Suppressor macrophage (primary cell): ENCODE measurements at regions not wholly inside any gene's neighbourhood (a gene's known extent, or its start where the extent isn't known, plus 50 kb on each side); places are given as distances from the start of the nearest gene placed in this dataset.

Experiments
- DNase-seq, 4 experiments: peaks; one replicate each; pipeline ENCODE4 v3.0.0-alpha.2; 2020 to 2022

DNA sequence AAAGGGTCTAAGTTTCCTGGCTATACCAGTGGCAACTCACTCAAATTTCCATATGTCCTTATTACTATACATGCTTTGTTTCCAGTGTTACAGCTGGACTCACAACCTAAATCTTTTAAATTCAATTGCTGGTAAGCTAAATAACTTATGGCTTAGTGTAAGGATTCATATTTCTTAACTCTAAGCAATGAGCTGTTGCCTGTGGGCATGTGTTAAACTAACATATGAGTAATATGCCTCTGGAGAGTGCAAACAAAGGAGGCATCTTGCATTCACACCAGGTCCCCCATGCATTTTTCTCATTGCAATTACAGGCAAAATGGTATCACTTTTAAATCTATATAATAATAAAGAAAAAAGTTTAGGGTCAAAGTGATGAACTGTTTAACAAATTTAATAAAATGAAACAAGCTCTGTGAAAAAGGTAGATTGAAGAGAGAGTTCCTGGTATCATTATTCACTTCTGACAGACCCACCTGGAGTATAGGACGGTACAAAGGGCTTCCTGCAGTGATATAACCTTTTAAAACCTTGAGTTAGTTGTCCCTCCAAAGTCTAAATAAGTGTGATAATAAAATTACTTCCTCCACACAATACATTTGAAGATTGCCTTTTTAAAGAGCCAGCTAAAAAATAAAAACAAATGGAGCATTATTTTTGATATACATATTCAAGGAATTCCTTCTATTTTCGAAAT lies 57.6 kb upstream of the HMGCLL1 start:
- no peak for DNase-seq

DNA sequence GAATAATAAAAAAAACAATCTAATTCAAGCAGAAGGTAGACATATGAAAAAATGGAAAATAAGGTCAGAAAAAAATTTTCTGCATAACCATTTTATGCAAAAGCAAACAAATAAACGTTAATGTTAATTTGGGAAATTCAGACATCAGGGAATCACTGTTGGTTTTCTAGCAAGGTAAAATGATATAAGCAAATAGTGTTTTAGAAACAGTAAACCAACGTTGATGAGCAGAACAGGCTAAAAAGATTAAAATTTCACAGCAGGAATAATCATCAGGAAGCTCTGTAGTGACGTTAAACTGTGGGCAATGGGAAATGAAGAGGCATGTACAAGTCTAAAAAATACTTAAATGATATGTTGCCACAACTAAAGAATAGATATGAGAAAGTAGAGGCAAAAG lies 54.5 kb upstream of the HMGCLL1 start:
- no peak for DNase-seq

DNA sequence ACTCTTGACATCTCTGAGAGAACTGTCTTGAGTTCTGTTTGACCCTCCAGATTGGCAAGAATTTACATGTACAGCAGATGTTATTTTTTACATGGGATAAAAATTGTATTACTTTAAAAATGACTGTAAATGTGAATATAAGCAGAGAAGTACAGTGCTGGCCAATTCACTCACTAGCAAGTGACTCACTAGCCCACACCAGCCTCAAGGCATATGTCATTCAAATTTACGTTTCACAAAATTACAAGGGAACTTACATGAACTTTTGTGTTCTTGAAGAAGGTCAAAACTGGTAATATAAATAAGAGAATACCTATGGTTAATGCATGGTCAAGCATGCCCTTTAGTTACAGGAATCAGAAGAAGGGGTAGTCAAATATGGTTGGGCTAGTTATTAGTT lies 54.0 kb upstream of the HMGCLL1 start:
- DNase-seq: no peak
